ENCODE measurements at regions not wholly inside any gene's neighbourhood (a gene's known extent, or its start where the extent isn't known, plus 50 kb on each side); places are given as distances from the start of the nearest gene placed in this dataset.

DNA sequence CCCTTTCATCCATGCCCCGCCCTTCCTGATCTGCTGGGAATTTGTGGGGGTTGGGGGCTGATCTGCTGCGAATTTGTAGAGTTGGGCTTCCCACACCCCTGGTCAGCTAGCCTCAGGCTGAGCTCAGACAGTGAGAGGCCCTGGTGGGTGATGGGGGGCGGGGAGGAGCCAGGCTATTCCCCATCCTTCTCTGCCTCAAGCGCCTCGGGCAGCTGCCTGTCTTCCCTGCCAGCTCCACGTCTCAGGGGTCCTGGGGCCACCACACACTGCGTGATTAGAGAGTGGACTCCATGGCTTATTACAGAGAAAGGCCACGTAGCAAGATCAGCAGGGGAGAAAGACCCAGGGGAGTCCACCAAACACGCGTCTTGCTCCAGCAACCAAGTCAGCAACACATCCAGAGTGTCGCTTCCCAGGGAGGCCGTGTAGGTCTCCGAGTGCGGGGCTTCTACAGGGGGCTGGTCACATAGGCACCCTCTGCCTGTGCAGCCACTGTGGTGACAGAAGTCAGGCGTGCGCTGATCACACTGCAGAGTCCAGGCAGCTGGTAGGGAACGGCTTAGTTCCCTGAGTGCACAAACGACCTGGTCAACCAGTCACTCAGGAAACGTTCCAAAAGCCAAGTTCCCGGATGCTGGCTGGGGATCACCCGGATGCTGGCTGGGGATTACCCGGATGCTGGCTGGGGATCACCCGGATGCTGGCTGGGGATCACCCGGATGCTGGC lies 254.4 kb upstream of the SFSWAP start:
- DNase-seq (ENCODE audit: low read depth), result no peak
- TF ChIP-seq, protein P1, sequence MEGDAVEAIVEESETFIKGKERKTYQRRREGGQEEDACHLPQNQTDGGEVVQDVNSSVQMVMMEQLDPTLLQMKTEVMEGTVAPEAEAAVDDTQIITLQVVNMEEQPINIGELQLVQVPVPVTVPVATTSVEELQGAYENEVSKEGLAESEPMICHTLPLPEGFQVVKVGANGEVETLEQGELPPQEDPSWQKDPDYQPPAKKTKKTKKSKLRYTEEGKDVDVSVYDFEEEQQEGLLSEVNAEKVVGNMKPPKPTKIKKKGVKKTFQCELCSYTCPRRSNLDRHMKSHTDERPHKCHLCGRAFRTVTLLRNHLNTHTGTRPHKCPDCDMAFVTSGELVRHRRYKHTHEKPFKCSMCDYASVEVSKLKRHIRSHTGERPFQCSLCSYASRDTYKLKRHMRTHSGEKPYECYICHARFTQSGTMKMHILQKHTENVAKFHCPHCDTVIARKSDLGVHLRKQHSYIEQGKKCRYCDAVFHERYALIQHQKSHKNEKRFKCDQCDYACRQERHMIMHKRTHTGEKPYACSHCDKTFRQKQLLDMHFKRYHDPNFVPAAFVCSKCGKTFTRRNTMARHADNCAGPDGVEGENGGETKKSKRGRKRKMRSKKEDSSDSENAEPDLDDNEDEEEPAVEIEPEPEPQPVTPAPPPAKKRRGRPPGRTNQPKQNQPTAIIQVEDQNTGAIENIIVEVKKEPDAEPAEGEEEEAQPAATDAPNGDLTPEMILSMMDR (conservative IDR thresholded peaks at IDR 0.05; ENCODE audit: low read length), result no peak
- no peak overlapping the region for H3K4me3 ChIP-seq (ENCODE audit: low read length)

DNA sequence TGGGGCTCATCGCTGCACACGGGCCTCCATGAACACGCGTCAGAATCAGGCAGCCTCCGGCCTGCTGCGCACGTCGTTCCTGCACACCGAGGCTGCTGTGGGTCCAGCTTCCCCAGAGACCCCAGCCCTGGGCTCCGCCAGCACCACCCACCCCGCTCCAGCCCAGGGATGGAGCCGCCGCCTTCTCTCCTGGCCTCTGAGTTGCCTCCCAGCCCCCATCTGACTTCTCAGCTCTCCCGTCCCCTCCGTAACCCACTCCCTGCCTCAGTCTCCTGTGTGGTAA lies 253.9 kb upstream of the SFSWAP start:
- DNase-seq (ENCODE audit: low read depth), result no peak
- TF ChIP-seq, protein P1 (conservative IDR thresholded peaks at IDR 0.05; ENCODE audit: low read length), result no peak
- H3K4me3 ChIP-seq (ENCODE audit: low read length), result no peak overlapping the region

DNA sequence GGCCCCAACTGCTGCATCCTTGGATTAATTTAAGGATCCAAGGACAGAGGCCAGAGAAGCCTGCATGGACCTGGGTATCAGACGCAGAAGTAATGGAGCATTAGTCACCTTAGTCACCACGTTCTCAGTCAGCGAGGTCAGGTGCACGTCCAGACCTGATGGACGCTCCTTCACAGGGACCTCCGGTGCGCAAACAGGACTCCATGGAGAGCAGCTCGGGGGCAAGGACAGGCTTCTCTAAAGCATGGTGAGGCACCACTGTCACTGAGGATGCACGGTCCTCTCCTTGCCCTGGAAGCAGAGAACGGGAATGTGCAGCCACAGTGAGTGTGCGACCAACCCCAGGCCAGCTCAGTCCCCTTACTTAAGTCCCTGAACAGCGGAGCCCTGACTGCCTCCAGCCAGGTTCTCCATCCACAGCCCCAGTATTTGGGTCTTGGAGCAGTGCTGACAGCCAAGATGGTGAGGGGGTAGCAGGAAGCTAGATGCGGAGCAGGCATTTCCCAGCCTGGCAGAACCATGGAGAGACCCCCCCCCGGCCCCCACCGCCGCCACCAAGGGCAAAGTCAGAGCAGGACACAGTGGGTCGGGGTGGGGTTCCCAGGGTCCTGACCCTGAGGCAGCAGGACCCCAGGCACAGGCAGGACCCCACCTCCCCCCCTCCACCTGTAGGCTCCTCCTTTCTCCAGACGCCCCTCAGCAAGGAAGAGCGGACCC lies 253.4 kb upstream of the SFSWAP start:
- DNase-seq (ENCODE audit: low read depth), result no peak
- TF ChIP-seq, protein P1 (conservative IDR thresholded peaks at IDR 0.05; ENCODE audit: low read length), result no peak

DNA sequence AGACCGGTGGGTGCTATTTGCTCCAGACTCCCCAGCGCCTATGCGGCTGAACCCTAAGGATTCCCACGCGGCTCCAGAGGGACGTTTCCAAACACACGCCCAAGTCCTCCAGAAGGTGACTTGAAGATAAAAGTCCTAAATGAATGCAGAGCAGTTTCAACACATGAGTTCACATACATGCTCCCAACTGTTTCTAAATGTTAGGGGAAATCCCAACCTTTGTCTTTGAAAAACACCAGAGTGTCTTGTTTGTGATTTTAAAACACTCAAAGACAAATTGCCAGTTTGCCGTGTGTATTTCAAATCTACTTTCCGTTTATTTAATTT lies 252.9 kb upstream of the SFSWAP start:
- no peak for DNase-seq (ENCODE audit: low read depth)
- no peak overlapping the region for H3K4me3 ChIP-seq (ENCODE audit: low read length)
- TF ChIP-seq, protein P1 (conservative IDR thresholded peaks at IDR 0.05; ENCODE audit: low read length), result no peak

More for the DNA sequence above, 253.4 kb upstream of the SFSWAP start:
- no peak overlapping the region for H3K4me3 ChIP-seq (ENCODE audit: low read length)

DNA sequence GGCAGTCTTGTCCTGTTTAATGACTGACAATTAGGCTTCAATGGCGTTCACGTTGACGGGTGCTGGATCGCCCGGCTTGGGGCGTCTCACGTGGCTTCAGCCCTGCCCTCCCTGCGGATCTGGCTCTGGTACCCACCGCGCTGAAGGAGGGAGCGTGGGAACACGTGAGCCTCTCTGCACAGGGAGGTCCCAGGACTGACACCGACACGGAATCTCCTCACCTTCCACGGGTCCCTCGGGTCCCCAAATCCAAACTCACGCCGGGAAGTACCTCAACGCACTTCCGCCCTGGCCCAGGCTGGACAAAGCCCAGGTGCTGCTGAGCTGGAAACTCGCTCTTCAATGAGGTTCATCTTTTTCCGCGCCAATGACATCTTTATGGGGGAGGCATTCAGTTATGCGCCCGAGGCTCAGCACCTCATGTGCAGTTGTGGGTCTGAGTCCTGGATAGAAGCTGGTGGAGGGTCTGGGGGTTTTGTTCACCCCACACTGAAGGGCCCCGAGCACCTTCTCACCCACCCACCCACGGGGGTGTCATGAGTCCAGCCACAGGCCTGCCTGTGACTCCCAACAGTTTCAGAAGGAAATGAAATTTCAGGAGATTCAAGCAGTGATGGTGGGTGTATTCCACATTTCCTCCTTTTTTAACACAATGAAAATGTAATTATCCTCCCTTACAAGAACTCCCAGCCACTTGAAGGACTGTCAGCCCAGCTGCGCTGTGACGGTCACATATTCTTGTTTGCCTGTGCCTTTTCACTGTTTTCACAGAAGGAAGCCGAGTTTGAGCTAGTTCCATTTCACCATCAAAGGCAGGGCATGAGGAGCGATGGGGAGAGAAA lies 251.7 kb upstream of the SFSWAP start:
- TF ChIP-seq, protein P1 (conservative IDR thresholded peaks at IDR 0.05; ENCODE audit: low read length), result no peak
- no peak for DNase-seq (ENCODE audit: low read depth)
- no peak overlapping the region for H3K4me3 ChIP-seq (ENCODE audit: low read length)

DNA sequence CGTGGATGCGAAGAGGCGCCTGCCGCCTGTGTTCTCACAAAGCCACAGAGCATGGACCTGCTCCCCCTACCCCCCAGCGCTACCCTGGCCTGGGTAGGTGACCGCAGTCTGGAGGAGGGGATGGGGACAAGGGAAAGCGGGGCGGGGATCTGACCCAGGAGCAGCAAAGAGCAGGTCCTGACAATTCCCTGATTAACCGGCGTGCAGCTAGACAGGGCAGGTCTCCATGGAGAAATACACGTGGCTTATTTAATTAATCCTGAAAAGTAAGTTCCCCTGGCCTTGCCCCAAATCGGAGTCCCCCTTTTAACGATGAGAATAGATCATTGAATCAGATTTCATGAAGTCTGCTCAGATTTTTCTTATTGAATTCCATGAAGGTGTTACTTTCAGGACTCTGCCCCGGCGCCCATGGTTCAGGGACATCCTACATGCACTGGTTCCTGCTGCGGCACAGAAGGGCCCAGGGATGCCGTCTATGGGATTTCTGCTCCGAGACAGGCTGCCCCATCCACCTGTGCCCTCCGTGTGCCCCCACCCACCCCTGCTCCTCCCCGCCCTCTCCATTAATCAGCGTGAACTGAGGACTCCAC lies 251.0 kb upstream of the SFSWAP start:
- TF ChIP-seq, protein P1 (conservative IDR thresholded peaks at IDR 0.05; ENCODE audit: low read length), result no peak
- no peak overlapping the region for H3K4me3 ChIP-seq (ENCODE audit: low read length)
- DNase-seq (ENCODE audit: low read depth), result no peak

Data from AG10803 (cell line).